KOPT-K1 (cell line): ENCODE measurements at regions not wholly inside any gene's neighbourhood (a gene's known extent, or its start where the extent isn't known, plus 50 kb on each side); places are given as distances from the start of the nearest gene placed in this dataset.

ENCODE experiments used
- H3K27ac ChIP-seq: fragments of 200-600 bp; sonication (generic); 2 replicates; pipeline ENCODE4 v1.5.1; 2016; ENCODE audit warnings: antibody characterized with exemption, mild to moderate bottlenecking, low read depth, low read length; ENCODE audit not compliant: poor library complexity, severe bottlenecking
- H3K36me3 ChIP-seq: fragments of 200-600 bp; sonication (generic); 2 replicates; pipeline ENCODE4 v1.5.1; 2017; ENCODE audit warnings: antibody characterized with exemption, mild to moderate bottlenecking, low read length, moderate library complexity; ENCODE audit not compliant: insufficient read depth
- H3K9me3 ChIP-seq: fragments of 200-600 bp; sonication (generic); 2 replicates; pipeline ENCODE4 v1.5.1; 2017; ENCODE audit warnings: antibody characterized with exemption, low read length, mild to moderate bottlenecking; ENCODE audit not compliant: insufficient read depth, poor library complexity, severe bottlenecking

GRCh38 chr13:48909056-48909389, 66.7 kb upstream of the FNDC3A start:
- Histone ChIP-seq H3K9me3 (no peaks in the 10 kb centered on the region), H3K36me3 (no peaks in the 10 kb centered on the region), H3K27ac (no peak overlapping the region)

GRCh38 chr13:48910686-48911085, 65.0 kb upstream of the FNDC3A start:
- Histone ChIP-seq H3K9me3 (no peaks in the 10 kb centered on the region), H3K36me3 (no peaks in the 10 kb centered on the region), H3K27ac (no peak overlapping the region)

- H3K9me3 ChIP-seq: no peaks in the 10 kb centered on the region
- no peak overlapping the region for H3K27ac ChIP-seq
- H3K36me3 ChIP-seq: no peaks in the 10 kb centered on the region
These were observed 56.0 kb upstream of the FNDC3A start for GRCh38 chr13:48919751-48920150.

- H3K36me3 ChIP-seq: no peaks in the 10 kb centered on the region
- no peak overlapping the region for H3K27ac ChIP-seq
- H3K9me3 ChIP-seq: no peaks in the 10 kb centered on the region
These were observed 55.0 kb upstream of the FNDC3A start for GRCh38 chr13:48920730-48921129.

GRCh38 chr13:48923376-48923775, 52.3 kb upstream of the FNDC3A start:
- Histone ChIP-seq H3K27ac (no peak overlapping the region), H3K9me3 (no peaks in the 10 kb centered on the region), H3K36me3 (no peaks in the 10 kb centered on the region)

GRCh38 chr13:48925001-48925400, 50.7 kb upstream of the FNDC3A start:
- no peak overlapping the region for H3K27ac ChIP-seq
- H3K9me3 ChIP-seq: no peaks in the 10 kb centered on the region
- H3K36me3 ChIP-seq: no peaks in the 10 kb centered on the region
